ENCODE measurements at regions not wholly inside any gene's neighbourhood (a gene's known extent, or its start where the extent isn't known, plus 50 kb on each side); places are given as distances from the start of the nearest gene placed in this dataset.
"Not testable (repeated sequence)": the region's sequence is repeated elsewhere in the genome, so short reads cannot be mapped to it uniquely, and the experiment has no call there.

DNA sequence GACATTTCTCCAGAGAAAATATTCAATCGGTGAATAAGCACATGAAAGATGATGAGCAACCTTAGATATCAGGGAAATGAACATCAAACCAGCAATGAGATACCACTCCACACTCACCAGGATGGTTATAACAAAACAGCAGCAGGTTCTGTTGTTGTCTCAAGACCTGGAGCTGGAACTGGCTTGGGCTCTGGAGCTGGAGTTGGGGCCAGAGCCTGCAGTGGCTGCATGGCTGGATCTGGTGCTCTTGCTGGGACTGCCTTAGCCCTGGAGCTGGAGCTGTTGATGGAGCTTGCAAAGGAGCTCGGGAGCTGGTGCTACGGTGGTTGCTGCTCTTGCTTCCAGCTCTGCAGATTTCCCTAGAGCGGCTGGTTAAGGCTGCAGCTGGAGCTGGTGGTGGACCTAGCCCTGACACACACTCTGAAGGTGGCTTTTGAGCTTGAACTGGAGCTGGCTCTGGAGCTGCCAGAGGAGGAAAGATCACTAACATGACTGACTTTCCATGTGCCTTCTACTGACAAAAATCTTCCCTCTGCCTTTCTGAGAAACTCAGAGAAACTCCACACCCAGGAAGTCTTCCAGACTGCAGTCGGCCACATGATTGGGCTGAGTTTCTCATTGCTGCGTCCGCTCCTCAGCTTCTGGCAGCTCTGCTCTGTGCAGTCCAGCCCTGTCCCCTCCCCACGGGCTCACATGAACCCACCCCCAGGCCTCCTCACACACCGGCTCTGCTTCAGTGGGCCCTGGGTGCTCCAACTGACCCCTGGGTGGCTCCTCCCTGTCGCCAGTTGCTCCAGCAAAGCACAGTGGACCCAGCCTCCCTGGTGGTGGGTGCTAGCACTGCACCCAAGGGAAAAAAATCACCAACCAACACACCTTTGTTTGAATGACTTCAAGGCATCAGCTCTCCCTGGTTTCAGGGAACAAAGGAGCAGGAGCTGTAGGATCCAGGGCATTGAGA is 139.1 kb upstream of the FMN2 start:
- FAIRE-seq, result no peak

DNA sequence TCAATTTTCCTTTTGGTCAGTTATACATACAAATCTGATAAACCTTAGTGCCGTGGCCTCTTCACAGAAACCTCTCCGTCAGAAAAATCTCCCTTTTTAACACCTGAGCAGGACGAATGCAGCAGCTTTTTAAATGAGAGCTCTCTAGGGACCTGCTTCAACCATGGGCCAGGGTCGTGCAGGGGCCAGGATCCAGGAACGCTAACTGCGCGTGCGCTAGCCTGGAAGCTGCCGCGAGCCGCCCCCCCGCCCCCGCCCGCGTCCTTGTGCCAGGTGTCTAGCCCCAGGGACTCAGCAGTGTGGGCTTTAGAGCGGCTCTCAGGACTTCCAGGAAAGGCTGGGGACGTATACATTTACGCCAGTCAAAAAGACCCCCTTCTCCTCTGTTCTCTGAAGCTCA is 136.8 kb upstream of the FMN2 start:
- no peak for FAIRE-seq

DNA sequence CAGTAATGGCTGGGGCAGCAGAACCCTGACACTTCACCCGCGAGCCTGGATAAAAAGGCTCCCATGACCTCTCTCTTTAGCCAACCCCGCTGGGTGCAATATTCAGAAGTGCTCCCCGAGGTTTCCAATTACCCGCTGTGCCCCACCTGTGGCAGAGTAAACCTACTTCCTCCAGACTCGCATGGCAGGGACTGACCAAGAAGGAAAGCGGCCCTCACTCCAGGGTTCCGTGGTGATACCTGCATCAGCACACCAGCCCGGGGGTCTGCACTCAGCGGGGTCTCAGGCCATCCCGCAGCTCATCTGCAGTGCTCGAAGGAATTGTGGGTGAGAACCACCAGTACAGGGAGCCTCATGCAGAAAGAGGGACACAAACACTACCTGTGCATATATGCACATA is 136.3 kb upstream of the FMN2 start:
- no peak for FAIRE-seq

DNA sequence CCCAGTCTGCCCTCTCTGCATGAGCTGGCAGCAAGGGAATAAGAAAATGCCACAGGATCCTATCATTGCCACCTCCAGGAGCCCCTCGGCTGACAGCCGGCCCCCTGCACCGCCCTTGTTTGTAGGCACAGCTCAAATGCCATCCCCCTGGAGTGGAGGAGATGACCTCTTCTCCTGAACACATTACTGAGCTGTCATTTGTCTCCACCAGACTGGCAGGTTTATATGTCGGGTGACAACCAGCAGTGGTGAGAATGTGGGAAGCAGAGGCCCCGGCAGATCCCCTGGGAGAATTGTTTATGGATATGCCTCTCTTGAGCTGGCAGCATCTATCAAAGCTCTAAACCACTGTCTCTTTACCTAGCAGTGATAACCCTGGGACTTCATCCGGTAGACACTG is 135.4 kb upstream of the FMN2 start:
- no peak for FAIRE-seq

DNA sequence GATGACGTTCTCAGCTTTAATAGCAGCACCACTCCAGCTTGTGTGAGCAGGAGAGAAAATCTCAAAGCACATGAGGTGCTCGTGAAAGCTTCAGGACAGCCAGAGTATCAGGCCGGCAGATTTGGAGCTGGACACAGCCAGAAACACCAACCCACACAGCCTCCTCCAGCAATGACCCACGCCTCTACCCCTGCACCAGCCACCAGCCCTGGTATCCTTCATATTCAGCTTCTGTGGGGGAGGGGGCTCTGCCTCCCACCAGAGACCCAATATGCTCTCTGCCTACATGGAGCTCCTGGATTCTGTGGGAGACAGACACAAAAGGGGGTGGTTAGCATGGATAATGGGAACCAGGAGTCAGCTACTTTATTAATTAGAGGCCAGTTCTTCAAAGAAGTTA is 133.6 kb upstream of the FMN2 start:
- FAIRE-seq, result no peak

DNA sequence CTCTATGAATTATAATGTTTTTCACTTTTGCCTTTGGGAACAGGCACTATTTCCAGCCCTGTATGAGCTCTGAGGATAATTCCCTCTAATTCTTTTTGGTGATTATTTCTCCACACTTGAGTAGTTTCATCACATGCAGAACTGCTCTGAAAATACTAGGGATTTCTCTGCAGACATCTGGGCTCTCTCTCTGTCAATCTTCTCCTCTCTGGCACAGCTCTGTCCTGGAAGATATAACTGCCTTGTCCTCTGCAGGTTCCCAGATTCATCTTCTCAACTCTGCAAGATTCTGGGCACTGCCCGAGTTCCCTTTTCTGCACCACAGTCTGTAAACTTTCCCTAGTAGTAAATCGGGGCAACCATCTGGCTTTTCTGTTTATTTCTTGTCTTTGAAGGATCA is 131.3 kb upstream of the FMN2 start:
- no peak for FAIRE-seq

DNA sequence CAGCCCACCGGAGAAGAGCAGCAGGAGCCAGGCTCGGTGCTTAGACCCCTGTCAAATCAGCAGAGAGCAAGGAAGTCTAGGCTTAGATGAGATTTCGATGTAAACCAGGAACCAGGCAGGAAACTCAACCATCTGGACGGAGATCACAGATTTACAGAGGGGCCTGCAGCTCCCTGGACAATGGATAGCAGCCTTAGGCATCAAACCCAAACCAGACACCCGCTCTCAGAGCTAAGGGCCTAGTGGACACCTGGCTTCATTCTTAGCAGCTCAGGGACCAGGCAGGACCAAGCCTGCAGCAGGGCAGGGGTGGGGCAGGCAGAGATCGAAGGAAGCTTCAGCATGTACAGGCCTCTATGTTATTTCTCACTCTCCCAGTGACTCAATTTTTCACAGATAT is 127.8 kb upstream of the FMN2 start:
- FAIRE-seq, result no peak

DNA sequence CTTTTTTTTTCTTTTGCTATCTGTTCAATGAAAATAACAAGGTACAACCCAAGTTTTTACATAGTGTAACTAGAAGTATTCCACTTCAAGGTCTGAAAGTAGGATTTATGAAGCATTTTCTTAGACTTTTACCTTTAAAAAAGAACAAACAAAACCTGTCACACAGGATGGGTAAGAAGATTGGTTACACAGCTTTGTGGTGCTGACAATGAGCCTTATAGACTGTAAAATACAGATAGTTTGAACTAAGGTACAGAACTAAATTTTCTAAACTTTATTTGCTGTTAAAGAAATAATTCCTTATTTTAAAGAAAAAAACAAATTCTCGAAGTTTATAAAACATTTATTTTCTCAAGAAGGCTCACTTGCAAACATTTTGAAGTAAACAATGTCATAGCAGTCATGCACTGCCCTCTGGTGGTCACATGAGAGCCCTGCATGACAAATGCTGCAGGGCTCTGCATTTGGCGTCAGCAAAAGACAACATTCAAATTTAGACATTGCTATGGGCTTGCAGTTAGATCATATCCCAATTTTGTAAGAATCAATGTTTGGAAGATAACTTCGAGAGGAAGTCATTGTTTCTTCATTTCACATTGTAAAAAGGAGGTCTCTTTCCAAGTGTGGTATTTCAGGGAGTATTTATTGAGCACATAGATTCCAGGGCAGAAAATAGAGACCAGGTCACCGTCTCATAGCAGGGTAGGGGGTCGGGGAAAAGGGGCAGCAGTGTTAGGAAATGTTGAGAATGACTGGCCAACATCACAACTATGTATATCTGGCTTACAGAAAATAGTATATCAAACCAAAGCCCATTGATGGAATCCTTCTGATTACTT is 115.3 kb upstream of the FMN2 start:
- FAIRE-seq, result no peak

DNA sequence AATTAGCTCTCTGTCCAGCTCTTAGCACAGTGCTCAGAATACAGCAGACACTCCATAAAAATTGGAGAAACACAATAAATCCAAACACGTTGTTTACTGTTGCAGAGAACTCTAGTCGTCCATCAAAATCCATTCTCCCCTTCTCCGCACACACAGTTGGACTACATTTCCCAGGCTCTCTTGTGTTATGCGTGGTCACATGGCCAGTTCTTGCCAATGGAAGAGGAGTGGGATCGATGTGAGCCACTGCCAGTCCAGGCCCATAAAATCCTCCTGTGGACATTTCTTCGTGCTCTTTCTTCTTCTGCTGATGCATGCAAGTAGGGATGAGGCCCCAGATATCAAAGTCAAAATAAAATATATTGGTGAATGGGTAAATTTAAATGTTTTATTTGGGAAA is 114.3 kb upstream of the FMN2 start:
- no peak for FAIRE-seq

DNA sequence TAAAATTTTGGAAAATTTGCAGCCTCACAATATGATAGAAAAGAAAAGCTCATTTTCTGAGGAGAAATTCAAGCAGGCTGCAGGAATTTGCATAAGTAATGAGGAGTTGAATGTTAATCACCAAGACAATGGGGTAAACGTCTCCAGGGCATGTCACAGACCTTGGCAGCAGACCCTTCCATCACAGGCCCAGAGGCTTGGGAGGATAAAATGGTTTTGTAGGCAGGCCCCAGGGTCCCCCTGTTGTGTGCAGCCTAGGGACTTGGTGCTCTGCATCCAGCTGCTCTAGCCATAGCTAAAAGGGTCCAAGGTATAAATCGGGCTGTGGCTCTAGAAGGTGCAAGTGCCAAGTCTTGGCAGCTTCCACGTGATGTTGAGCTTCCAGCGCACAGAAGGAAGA is 112.2 kb upstream of the FMN2 start:
- no peak for FAIRE-seq

DNA sequence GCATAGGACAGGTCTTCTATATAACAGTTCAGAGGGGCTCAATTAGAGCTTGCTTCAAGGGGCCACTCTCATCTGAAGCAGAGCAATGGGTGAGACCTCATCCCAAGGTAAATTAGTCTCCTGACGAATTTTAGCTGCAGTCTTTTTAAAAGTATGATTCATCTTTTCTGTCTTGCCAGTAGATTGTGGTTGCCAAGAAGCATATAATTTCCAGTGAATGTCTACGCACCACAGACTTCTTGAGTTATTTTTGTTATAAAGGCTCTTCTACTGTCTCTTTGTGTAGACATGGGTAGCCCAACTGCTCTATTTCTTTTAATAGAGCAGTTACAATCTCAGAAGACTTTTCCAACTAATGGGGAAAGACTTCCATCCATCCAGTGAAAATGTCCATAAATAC is 108.9 kb upstream of the FMN2 start:
- FAIRE-seq, result no peak

DNA sequence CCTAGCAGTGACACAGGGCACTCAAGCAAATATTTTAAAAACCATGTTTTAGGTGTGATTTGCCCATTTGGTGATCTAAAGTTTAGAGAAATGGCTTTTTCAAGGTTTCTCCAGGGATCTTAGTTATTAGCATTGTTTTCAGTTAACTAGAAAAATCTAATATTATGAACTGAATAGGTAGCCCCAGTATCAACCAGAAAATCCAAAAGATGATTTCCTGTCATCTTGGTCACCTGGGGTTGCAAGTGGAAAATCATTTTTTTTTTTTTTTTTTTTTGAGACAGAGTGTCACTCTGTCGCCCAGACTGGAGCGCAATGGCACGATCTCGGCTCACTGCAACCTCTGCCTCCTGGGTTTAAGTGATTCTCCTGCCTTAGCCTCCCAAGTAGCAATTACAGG is 106.6 kb upstream of the FMN2 start:
- no peak for FAIRE-seq

DNA sequence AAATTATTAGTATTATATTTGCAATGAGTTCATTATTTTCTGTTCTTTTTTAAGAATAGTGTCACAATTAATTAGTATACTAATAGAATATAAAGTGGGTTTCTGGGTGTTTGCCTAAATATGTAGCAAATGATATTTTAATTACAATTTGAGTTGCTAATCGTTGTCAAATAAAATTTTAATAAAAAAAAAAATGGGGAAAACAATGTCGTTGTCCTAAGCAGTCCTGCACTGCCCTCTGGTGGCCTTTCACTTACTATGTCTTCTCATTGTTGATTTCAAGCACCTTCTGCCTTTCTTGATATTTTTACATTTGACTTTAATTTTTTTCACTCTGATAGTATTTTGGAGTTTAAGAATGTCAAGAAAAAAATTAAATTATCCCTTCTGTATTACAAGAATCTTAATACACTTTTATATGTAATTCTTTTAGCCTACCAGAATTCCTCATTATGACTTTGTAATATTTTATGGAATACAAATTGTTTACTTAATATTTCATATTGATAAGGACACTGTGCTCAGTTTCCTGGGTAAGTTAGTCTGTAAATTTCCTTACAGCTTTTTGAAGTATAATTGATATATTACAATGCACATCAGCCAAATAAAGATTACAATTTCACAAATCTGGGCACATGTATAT is 104.5 kb upstream of the FMN2 start:
- peak; percentile 95 for FAIRE-seq

DNA sequence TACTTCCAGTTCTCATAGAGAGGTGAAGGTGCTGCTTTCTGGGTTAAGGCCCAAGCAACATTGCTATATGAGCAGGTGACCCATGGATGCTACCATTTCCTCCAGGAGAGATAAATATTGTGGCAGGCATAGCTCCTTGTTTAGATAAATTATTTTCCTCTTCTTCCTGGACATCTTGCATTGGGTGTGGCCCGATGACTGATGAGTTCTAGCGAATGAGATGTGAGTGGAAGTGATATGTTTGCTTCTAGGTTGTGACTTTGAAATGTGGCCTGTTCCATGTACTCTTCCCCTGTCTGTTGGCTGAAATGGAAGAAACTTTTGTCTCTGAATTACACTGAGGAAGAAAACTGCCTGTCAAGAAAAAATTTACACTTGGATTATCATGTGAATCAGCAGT is 101.7 kb upstream of the FMN2 start:
- FAIRE-seq, result no peak

DNA sequence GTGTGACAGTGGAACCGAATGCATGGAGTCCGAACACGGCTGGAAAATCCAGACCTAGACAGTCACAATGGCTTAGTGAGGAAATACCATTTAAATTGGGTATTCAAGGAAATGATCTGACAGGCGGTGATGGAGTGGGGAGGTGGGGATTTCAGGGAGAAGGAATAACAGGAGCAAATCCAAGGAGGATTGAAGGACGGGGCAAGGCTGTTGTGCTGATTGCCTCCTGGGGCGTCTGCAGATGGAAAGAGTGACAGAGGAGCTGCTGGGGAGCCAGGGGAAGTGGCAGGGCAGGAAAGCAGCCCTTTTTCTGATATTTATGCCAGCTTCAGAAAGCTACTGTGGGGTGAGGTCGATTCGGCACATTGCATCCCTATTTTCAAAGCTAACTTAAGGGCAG is 99.1 kb upstream of the FMN2 start:
- FAIRE-seq, result not testable (repeated sequence)

DNA sequence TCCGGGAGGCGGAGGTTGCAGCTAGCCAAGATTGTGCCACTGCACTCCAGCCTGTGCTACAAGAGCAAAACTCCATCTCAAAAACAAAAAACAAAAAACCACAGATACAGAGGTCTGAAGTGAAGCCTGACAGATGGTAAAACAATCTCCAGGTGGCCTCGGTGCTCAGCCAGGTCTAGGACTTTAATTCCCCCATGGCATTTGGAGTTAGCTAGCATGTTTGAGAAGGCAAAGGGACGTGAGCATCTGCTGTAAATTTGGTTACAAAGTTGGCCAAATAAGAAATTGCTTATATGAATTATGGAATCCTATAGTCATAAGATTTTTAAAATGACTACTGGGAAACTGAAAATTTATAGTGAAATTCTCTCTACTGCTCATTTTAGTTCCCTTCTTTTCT is 98.3 kb upstream of the FMN2 start:
- FAIRE-seq, result no peak

DNA sequence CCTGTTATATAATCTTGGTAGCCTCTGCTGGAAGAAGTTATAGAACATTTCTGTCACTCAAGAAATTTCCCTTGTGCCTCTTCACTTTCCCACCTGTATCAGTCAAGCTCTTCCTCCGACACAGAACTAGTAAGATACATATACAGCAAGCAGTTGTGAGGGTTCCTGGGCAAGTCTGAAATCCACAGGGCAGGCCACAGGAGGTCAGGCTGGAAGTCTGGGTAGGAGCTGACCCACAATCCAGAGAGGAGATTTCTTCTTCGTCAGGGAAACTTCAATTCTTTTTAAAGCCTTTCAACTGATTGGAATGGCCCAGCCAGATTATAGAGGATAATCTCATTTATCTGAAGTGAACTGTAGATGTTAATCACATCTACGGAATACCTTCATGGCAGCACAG is 96.4 kb upstream of the FMN2 start:
- FAIRE-seq, result no peak

DNA sequence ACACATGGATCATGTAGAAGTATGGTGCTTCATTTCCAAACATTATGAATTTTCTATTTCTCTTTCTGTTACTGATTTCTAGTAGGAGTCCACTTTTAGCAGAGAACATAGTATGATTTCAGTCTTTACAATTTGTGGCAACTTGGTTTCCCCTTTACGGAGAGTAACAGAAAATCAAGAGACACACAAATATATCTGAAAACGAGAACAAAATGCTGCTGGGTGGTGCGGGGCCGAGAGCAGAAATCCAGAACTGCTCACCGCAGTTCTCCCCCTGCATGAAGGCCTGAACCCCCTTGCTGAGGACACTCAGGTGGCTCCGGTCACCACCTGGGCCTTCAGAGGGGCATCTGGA is 94.5 kb upstream of the FMN2 start:
- no peak for FAIRE-seq

DNA sequence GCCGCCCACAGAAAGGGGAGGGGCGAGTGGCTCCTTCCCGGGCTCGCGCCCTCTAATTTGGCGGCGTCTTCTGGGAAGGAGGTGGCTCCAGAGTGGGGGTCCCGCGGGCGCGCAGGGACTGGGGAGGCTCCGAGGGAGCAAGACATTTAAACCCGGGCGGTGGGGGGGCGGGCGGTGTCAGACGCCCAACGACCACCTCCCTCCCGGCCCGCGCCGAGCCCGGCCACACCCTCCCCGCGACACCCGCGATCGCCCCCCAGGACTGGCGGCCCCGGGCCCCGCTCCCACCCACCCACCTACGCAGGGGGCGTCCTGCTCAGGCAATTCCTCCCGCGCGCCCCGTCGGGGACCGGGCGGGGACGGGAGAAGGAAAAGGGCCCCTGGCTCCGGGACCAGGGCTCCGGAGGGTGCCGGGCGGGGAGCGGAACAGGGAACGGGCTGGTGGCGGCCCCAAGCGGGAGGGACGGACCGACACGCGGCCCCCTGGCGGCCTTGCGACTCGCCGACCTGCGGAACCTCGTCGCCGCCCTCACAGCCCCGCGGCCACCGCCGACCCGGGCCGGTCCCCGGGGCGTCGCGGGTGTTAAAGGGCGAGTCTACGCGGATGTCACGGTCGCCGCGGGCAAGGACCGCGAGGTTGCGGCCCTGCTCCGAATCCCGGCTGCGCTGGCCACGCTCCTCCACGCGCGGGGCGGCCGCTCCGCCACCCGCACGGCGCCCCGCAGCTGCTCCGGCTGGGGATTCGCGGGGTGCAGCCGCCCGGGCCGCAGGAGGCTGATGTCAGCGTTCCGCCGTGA is 94.0 kb upstream of the FMN2 start:
- FAIRE-seq, result no peak

DNA sequence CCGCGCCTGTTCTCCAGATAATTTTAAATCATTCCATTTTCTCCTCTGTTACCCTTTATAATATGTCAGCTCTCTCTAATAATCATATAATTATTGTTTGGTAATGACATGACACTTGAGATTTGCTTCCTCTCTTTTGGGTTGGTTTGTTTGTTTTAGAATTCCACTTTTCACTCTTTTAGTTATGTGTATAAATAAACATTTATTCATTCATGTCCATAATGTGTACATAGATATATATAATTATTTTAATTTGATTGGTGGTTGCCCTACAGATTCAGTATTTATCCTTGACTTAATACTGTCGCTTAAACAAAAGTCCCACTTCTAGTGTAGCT is 93.4 kb upstream of the FMN2 start:
- FAIRE-seq, result no peak

DNA sequence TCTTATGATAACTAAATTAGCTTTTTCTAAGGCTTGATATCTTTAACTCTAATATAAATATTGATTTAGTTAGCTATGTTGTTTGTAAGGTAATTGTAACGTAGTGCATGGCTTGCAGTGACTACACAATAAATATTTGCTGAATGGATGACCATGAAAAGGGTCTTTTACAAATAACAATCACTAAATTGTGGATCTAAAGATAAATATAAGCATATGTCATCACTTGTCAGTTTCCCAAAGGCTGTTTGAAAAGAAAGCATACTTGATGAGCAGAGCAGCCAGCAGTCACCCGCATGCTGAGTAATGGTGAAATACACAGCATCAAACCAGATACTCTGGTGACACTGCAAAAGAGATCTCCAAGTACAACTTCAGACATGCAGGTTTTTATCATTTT is 92.5 kb upstream of the FMN2 start:
- no peak for FAIRE-seq

DNA sequence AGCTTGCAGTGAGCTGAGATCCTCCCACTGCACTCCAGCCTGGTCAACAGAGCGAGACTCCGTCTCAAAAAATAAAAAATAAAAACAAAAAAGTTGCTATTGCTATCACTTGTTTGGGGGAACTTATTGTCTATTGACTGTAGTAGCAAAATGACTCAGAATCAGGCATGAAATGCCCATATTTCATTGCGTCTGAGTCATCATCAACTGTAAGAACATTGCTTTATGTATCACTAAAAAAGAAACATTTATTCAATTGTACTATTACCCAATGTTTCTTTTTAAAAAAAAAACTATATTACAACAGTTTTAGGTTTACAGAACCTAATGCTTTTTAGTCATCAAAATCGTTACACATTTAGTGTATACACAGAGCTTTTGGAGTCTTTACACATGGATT is 91.0 kb upstream of the FMN2 start:
- no peak for FAIRE-seq

DNA sequence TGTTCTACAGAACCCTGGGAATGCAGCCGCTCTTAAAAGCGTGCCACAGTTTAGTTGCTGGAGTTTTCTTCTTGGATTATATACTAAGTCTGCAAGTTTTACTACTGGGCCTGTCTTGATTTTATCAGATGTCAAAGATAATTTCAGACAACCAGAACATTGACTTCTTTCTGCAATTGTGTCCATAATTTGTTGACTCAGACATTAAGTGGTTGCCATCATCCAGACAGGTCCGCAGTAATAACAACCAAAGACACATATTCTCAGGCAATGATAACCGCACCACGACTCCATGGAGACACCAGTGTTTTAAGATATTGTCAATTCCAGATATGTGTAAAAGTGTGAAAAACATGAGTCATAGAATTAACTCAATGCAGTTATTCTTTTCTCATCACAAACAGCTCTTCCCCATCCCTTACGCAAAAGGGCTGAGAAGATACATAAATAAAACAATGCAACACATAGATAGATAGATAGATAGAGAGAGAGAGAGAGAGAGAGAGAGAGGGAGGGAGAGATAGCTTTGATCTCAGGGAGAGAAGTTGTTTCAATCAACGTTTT is 90.4 kb upstream of the FMN2 start:
- no peak for FAIRE-seq

Data from islet of Langerhans (tissue), 1 donor.